HepG2 (cell line): ENCODE measurements at regions not wholly inside any gene's neighbourhood (a gene's known extent, or its start where the extent isn't known, plus 50 kb on each side); places are given as distances from the start of the nearest gene placed in this dataset.

Experiments
- ATAC-seq: fragments of 200-7000 bp; cut with Tn5 transposase; 3 replicates; pipeline ENCODE4 v1.9.1; 2020; ENCODE audit warnings: mild to moderate bottlenecking, moderate library complexity
- BruUV-seq: library from RNA; stranded (reverse); fragments of 400-500 nt; replicated peaks from 2 replicates; lab custom pipeline; 2021; lab: Mats Ljungman, UMichigan
- CTCF ChIA-PET: fragments of 300-600 bp; formaldehyde crosslinking; extraction: SDS; loops from one replicate; lab custom pipeline; 2021; ENCODE audit warnings: low total read pairs, inconsistent platforms, low intra/inter-chr PET ratio; lab: Yijun Ruan, JAX
- POLR2A ChIA-PET: fragments of 350-600 bp; sonication (Branson Sonifier 250); formaldehyde crosslinking; loops from one replicate; lab custom pipeline; 2020; ENCODE audit warnings: antibody characterized with exemption, inconsistent platforms; lab: Yijun Ruan, JAX
- DNase-seq: peaks from one replicate; pipeline ENCODE4 v3.0.0-alpha.2; 2015; ENCODE audit warnings: low spot score
- FAIRE-seq: peaks from 3 replicates; lab custom pipeline; 2011; peaks lifted over from hg19 to GRCh38; lab: Jason Lieb, UNC
- H2AFZ ChIP-seq: one replicate; pipeline ENCODE4 v1.6.1; 2011; ENCODE audit warnings: low read length, inconsistent platforms
- H3K27ac ChIP-seq: fragments of 300-600 bp; 3 replicates; pipeline ENCODE4 v1.8.0; 2011; ENCODE audit warnings: mixed run types, mild to moderate bottlenecking, mixed read lengths, low read length, inconsistent platforms; ENCODE audit not compliant: insufficient read depth; ENCODE audit errors: extremely low read length
- H3K27me3 ChIP-seq, 2 experiments: fragments of 200-600 bp in 1 of 2; 2 replicates in 1 of 2; 3 replicates in 1 of 2; pipeline versions ENCODE4 v1.6.0 to v1.8.0; 2011; ENCODE audit warnings: low read length in 2 of 2, mild to moderate bottlenecking in 2 of 2, moderate library complexity in 2 of 2, inconsistent platforms in 1 of 2; ENCODE audit not compliant: insufficient read depth in 2 of 2, control insufficient read depth in 1 of 2
- H3K36me3 ChIP-seq, 2 experiments: fragments of 200-600 bp in 1 of 2; replicated peaks in 1 of 2; 2 replicates in 1 of 2; 3 replicates in 1 of 2; pipeline versions ENCODE4 v1.5.1 to v1.8.0; 2011; ENCODE audit warnings: low read length in 2 of 2, inconsistent platforms in 1 of 2; ENCODE audit not compliant: insufficient read depth in 2 of 2, control insufficient read depth in 1 of 2
- H3K4me1 ChIP-seq: 2 replicates; pipeline ENCODE4 v1.5.1; 2012; ENCODE audit warnings: low read length, inconsistent platforms; ENCODE audit not compliant: insufficient read depth
- H3K4me2 ChIP-seq: 2 replicates; pipeline ENCODE4 v1.6.0; 2011; ENCODE audit warnings: low read depth, low read length, inconsistent platforms
- H3K4me3 ChIP-seq, 3 experiments: fragments of 200-600 bp in 1 of 3; sonication (generic), shearing (Covaris generic) in 1 of 3; replicated peaks in 1 of 3; 2 replicates each; pipeline ENCODE4 v1.5.1; 2011 to 2016; ENCODE audit warnings: low read length in 3 of 3, inconsistent platforms in 2 of 3, low read depth in 2 of 3, mild to moderate bottlenecking in 2 of 3, control low read depth in 1 of 3, mixed read lengths in 1 of 3; ENCODE audit not compliant: insufficient read depth in 1 of 3
- H3K79me2 ChIP-seq: one replicate; pipeline ENCODE4 v1.6.1; 2011; ENCODE audit warnings: low read length, inconsistent platforms; ENCODE audit not compliant: insufficient read depth
- H3K9ac ChIP-seq: 2 replicates; pipeline ENCODE4 v1.6.0; 2011; ENCODE audit warnings: mild to moderate bottlenecking, low read depth, low read length, inconsistent platforms; ENCODE audit not compliant: insufficient read depth
- H3K9me3 ChIP-seq: 2 replicates; pipeline ENCODE4 v1.5.1; 2012; ENCODE audit warnings: mild to moderate bottlenecking, low read length
- H4K20me1 ChIP-seq: 2 replicates; pipeline ENCODE4 v1.6.0; 2011; ENCODE audit warnings: inconsistent platforms, mild to moderate bottlenecking, low read length, moderate library complexity; ENCODE audit not compliant: insufficient read depth
- BRD4 ChIP-seq: sonication (generic); formaldehyde crosslinking; IDR thresholded peaks from 2 replicates; pipeline ENCODE4 v1.4.0; 2020; ENCODE audit warnings: missing genetic modification reagents
- GATAD2A ChIP-seq: IDR thresholded peaks from 2 replicates; pipeline ENCODE4 v1.6.1; 2016
- HMGA1 ChIP-seq: sonication (generic); formaldehyde crosslinking; conservative IDR thresholded peaks from 2 replicates; pipeline ENCODE4 v1.4.0; 2020; ENCODE audit warnings: missing genetic modification reagents
- MLLT10 ChIP-seq: sonication (generic); formaldehyde crosslinking; IDR thresholded peaks from 2 replicates; pipeline ENCODE4 v1.4.0; 2020; ENCODE audit warnings: missing genetic modification reagents
- NCOR1 ChIP-seq: fragments of 200-600 bp; sonication (generic); IDR thresholded peaks from 2 replicates; pipeline ENCODE4 v1.7.0; 2017; ENCODE audit warnings: antibody characterized with exemption, low read length, borderline replicate concordance
- REPIN1 ChIP-seq: sonication (generic); formaldehyde crosslinking; IDR thresholded peaks from 2 replicates; pipeline ENCODE4 v1.8.0; 2022; ENCODE audit warnings: missing genetic modification reagents, low read depth, mild to moderate bottlenecking, borderline replicate concordance
- SMAD1 ChIP-seq: sonication (generic); formaldehyde crosslinking; IDR thresholded peaks from 2 replicates; pipeline ENCODE4 v1.4.0; 2020; ENCODE audit warnings: missing genetic modification reagents, low read depth, mild to moderate bottlenecking, borderline replicate concordance
- SP4 ChIP-seq: sonication (generic); formaldehyde crosslinking; IDR thresholded peaks from 2 replicates; pipeline ENCODE4 v1.8.1; 2023; ENCODE audit warnings: mild to moderate bottlenecking, missing genetic modification reagents
- TBL1XR1 ChIP-seq: fragments of 150-350 bp; IDR thresholded peaks from 2 replicates; pipeline ENCODE4 v1.6.1; 2014; ENCODE audit warnings: borderline replicate concordance, low read length; ENCODE audit not compliant: partially characterized antibody
- U2AF2 ChIP-seq: fragments of 200-400 bp; formaldehyde crosslinking; IDR thresholded peaks from 2 replicates; pipeline ENCODE4 v1.6.1; 2017; ENCODE audit warnings: low read depth, mild to moderate bottlenecking, low read length
- ZMYM4 ChIP-seq: sonication (generic); formaldehyde crosslinking; IDR thresholded peaks from 2 replicates; pipeline ENCODE4 v1.8.1; 2023; ENCODE audit warnings: mild to moderate bottlenecking, missing genetic modification reagents
- ZNF563 ChIP-seq: sonication (generic); formaldehyde crosslinking; IDR thresholded peaks from 2 replicates; pipeline ENCODE4 v1.8.0; 2022; ENCODE audit warnings: mild to moderate bottlenecking, moderate library complexity, missing genetic modification reagents
- WGBS: methylation state at CpG from one replicate; pipeline ENCODE4 v1.1.6; 2017; ENCODE audit warnings: low lambda C conversion rate; 5-methylcytosine and 5-hydroxymethylcytosine counted together
- in situ Hi-C: cut with HindIII; loops from 2 replicates; pipeline ENCODE4 v1.10.0; 2017; ENCODE audit warnings: low pct_unique_long_range_greater_than_20kb; ENCODE audit not compliant: extremely low pct_ligation_motif_present
- intact Hi-C: fragments of 100-400 bp; cut with micrococcal nuclease; formaldehyde crosslinking; loops from one replicate; pipeline ENCODE4 v1.10.0; 2022; ENCODE audit not compliant: unreplicated experiment
- TF ChIP-seq, protein P1 (sequence below): sonication (generic); formaldehyde crosslinking; IDR thresholded peaks from 2 replicates; pipeline ENCODE4 v1.5.0; 2020; ENCODE audit warnings: mild to moderate bottlenecking, missing genetic modification reagents
- TF ChIP-seq, protein P2 (sequence below): sonication (generic); formaldehyde crosslinking; IDR thresholded peaks from 2 replicates; pipeline ENCODE4 v1.4.0; 2020; ENCODE audit warnings: missing genetic modification reagents
- TF ChIP-seq, protein P3 (sequence below), 2 experiments: sonication (generic) in 1 of 2; formaldehyde crosslinking in 1 of 2; IDR thresholded peaks; 2 replicates each; pipeline versions ENCODE4 v1.4.0 to v1.6.1; 2016 to 2020; ENCODE audit warnings: borderline replicate concordance in 1 of 2, low read depth in 1 of 2, mild to moderate bottlenecking in 1 of 2, missing genetic modification reagents in 1 of 2

DNA sequence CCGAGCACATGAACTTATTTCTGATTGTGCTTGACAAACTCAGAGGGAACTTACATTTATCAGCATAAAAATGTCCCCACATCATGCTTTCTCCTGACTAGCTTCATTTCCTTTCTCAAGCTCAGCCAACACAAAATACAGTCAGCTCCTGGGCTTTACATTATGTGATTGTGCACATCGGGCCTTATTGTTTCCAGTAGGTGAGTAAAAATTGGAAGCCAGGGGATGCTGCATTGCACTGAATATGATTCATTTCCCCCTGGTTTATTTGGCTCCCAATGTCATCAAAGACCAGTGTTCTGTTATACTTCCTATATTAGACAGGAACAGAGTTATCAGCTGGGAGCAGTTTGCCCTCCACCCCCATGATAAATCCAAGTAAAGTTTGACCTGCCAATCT lies 521.8 kb downstream of the RMST start (continued):
- TF ChIP-seq, protein P1, sequence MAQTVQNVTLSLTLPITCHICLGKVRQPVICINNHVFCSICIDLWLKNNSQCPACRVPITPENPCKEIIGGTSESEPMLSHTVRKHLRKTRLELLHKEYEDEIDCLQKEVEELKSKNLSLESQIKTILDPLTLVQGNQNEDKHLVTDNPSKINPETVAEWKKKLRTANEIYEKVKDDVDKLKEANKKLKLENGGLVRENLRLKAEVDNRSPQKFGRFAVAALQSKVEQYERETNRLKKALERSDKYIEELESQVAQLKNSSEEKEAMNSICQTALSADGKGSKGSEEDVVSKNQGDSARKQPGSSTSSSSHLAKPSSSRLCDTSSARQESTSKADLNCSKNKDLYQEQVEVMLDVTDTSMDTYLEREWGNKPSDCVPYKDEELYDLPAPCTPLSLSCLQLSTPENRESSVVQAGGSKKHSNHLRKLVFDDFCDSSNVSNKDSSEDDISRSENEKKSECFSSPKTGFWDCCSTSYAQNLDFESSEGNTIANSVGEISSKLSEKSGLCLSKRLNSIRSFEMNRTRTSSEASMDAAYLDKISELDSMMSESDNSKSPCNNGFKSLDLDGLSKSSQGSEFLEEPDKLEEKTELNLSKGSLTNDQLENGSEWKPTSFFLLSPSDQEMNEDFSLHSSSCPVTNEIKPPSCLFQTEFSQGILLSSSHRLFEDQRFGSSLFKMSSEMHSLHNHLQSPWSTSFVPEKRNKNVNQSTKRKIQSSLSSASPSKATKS, result no peak
- TF ChIP-seq U2AF2 (no peak), BRD4 (CRISPR knock-in tag) (no peak), MLLT10 (CRISPR knock-in tag) (no peak), TBL1XR1 (no peak), GATAD2A (CRISPR knock-in tag) (no peak), SMAD1 (CRISPR knock-in tag) (no peak), REPIN1 (CRISPR knock-in tag) (no peak)
- TF ChIP-seq, protein P2, sequence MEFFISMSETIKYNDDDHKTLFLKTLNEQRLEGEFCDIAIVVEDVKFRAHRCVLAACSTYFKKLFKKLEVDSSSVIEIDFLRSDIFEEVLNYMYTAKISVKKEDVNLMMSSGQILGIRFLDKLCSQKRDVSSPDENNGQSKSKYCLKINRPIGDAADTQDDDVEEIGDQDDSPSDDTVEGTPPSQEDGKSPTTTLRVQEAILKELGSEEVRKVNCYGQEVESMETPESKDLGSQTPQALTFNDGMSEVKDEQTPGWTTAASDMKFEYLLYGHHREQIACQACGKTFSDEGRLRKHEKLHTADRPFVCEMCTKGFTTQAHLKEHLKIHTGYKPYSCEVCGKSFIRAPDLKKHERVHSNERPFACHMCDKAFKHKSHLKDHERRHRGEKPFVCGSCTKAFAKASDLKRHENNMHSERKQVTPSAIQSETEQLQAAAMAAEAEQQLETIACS (CRISPR knock-in tag), result no peak

DNA sequence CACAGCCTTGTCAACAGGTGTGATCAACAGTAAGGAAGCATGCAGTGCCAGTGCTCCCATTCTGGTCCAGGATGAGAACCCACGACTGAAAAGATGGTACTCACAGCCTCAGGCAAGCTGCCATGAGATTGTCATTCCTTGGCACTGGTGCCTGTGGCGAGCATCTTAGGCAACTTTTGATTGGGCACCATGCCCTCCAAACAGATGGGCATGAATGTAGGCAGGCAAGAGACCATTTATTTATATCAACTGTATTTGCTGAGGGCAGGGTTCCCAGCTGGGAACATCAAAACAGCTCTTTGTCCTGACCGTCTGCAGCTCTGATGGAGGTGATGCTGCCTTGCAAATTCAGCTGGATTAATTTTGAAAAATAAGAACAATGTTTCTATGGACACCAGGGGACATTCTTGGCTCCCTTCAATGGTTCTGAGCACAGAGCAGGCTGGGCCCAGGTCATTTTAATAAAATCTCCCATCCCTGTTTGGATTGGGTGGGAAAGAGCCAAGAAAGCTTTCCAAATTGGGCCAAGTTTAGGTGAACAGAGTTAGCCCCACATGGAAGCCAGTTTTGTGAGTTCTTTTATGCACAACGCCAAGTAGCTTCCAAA lies 522.5 kb downstream of the RMST start:
- no peak overlapping the region for H3K4me2 ChIP-seq
- H4K20me1 ChIP-seq, result no peaks in the 10 kb centered on the region
- H3K79me2 ChIP-seq, result no peaks in the 10 kb centered on the region
- intact Hi-C loops, result no loop called here
- no peak overlapping the region for H3K27ac ChIP-seq
- no peak overlapping the region for H3K9ac ChIP-seq
- POLR2A ChIA-PET, result no interaction called here
- 0% methylated on average over 4 of the region's 4 CpGs for WGBS
- H3K9me3 ChIP-seq, result no peaks in the 10 kb centered on the region
- BruUV-seq, result no TSS peak
- no peak overlapping the region for H3K4me3 ChIP-seq
- H3K4me1 ChIP-seq, result no peaks in the 10 kb centered on the region
- FAIRE-seq (no peak), ATAC-seq (no peak), DNase-seq (no peak)
- in situ Hi-C loops, result no loop called here
- no peak overlapping the region for H2AFZ ChIP-seq
- H3K27me3 ChIP-seq, result no peaks in the 10 kb centered on the region
- CTCF ChIA-PET, result no interaction called here
- no peaks in the 10 kb centered on the region for H3K36me3 ChIP-seq
- TF ChIP-seq ZMYM4 (CRISPR knock-in tag), result no peak
- TF ChIP-seq NCOR1, result no peak
- TF ChIP-seq SP4 (CRISPR knock-in tag), result no peak
- no peak for TF ChIP-seq ZNF563 (CRISPR knock-in tag)
- TF ChIP-seq, protein P3, sequence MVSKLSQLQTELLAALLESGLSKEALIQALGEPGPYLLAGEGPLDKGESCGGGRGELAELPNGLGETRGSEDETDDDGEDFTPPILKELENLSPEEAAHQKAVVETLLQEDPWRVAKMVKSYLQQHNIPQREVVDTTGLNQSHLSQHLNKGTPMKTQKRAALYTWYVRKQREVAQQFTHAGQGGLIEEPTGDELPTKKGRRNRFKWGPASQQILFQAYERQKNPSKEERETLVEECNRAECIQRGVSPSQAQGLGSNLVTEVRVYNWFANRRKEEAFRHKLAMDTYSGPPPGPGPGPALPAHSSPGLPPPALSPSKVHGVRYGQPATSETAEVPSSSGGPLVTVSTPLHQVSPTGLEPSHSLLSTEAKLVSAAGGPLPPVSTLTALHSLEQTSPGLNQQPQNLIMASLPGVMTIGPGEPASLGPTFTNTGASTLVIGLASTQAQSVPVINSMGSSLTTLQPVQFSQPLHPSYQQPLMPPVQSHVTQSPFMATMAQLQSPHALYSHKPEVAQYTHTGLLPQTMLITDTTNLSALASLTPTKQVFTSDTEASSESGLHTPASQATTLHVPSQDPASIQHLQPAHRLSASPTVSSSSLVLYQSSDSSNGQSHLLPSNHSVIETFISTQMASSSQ (IDR thresholded peaks at IDR 0.05; ENCODE audit: low read depth), result no peak
- TF ChIP-seq, protein P3 (CRISPR knock-in tag; IDR thresholded peaks at IDR 0.05; ENCODE audit: borderline replicate concordance), result no peak
- no peak for TF ChIP-seq HMGA1 (CRISPR knock-in tag)
